HG03565 (cell line): ENCODE measurements at regions not wholly inside any gene's neighbourhood (a gene's known extent, or its start where the extent isn't known, plus 50 kb on each side); places are given as distances from the start of the nearest gene placed in this dataset.

ENCODE experiments used
- ATAC-seq: cut with Tn5 transposase; IDR thresholded peaks from one replicate; pipeline ENCODE4 v1.9.1; 2021; ENCODE audit warnings: mild to moderate bottlenecking, moderate library complexity; ENCODE audit not compliant: unreplicated experiment

GRCh38 chr4:119933606-119934005 is 133.0 kb downstream of the MAD2L1 start:
- ATAC-seq = no peak

DNA sequence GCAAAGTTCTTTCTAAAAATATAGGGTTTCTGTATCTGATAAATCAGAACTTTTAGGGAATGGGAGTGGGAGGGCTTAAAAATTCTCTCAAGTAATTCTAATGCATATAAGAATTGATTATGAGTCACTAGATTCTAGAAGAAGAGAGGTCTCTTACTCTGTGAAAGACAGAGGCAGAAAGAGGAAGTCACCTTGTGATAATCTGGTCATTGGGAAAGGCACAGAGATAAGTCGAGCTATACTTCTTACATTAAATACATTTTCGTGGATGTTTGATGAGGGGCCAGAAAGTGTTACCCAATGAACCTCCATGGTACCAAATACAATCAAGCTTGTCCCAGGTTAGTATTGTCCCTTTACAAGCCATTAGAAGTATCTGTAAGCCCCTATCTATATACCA is 134.4 kb downstream of the MAD2L1 start:
- no peak for ATAC-seq

GRCh38 chr4:119930546-119930945 is 136.1 kb downstream of the MAD2L1 start:
- ATAC-seq = no peak

DNA sequence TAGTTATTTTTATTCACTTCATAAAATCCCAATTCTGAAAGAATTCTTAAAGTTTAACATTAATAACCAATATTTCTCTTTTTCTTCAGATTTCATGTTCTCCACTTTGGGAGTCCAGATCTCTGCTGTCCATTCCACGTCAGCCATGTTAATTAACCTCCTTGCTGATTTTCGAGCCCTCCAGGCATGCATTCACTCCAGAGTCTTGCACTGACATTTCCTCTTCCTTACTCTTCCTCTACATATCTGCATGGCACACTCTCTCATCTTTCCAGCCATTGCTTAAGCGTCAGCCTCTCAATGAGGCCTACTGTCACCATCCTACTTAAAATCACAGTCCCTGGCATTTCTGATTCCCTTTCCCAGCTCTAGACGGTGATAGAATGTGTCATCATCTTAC is 144.8 kb downstream of the MAD2L1 start:
- no peak for ATAC-seq

DNA sequence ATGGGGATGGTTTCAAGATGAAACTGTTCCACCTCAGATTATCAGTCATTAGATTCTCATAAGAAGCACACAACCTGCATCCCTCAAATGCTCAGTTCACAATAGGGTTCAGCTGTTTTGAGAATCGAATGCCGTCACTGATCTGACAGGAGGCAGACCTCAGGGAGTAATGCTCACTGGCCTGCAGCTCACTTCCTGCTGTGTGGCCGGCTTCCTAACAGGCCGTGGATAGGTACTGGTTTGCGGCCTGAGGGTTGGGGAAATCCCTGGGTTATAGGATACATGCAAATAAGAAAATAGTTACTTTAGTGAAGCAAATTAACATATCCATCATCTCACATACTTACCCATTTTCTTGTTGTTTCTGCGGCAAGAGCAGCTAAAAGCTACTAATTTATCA is 160.4 kb downstream of the MAD2L1 start:
- no peak for ATAC-seq

DNA sequence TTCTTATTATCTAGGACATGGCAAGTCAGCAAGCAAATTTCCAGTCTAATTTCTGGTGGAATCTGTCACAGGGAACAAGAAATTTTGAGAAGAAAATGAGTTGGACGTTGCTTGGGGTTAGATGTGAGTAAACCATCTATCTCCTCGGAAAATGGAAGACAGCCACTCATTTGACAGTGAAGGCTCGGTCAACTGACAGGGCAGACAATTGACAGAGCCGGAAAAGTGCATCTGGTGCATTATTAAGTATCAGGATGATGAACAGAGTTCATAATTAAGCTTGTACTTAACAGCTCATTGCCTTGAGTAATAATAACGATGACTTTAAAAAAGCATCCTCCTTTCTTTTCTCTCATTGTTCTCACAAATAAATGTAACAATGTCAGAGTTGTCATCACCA is 168.4 kb downstream of the MAD2L1 start:
- no peak for ATAC-seq

GRCh38 chr4:119897260-119897659 is 169.4 kb downstream of the MAD2L1 start:
- ATAC-seq = no peak

- no peak for ATAC-seq
Observed at GRCh38 chr4:119894650-119895208, 171.9 kb downstream of the MAD2L1 start.

DNA sequence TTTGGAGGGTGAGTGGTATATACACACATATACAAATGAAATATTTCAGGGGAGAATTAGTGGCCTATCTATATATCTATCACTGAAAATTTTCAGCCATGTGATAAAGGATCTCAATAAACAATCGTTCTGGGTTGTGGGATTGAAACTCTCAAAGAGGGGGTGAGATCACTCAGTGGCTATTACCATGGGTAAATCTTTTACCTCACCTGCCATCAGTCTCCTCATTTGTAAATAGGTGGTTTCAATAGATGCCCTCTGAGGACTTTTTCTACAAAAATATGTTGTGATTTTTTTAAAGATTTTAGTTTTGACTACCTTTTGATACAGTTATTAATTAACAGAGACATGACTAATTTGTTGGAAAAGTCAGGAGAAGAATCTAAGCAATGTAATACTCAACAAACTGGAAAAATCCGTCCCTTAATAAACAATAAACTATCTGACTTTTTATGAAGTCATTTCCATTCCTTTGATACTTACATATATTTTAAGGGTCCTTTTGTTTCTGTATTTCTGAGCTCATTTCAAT is 192.8 kb downstream of the MAD2L1 start:
- no peak for ATAC-seq

DNA sequence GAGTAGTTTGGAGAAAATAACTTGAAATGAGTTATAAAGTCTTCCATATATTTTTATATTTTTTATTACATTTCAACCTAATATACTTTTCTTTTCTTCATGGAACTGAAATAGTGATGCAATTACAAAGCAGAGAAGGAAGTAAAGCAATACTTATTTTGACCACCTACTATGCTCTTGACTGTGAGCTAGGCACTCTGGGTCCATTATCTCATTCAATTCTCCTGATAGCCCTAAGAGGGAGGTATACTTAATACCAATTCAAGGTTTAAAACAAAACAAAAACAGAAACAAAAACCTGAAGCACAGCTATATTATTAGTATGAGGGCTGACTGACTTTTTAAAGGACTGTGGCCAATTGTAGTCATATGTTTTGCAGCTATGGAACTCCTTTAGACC is 193.5 kb downstream of the MAD2L1 start:
- ATAC-seq = no peak

GRCh38 chr4:119872371-119873016 is 194.2 kb downstream of the MAD2L1 start:
- ATAC-seq = no peak

GRCh38 chr4:119870856-119871255 is 195.8 kb downstream of the MAD2L1 start:
- no peak for ATAC-seq

GRCh38 chr4:119865789-119866188 is 200.9 kb downstream of the MAD2L1 start:
- no peak for ATAC-seq

DNA sequence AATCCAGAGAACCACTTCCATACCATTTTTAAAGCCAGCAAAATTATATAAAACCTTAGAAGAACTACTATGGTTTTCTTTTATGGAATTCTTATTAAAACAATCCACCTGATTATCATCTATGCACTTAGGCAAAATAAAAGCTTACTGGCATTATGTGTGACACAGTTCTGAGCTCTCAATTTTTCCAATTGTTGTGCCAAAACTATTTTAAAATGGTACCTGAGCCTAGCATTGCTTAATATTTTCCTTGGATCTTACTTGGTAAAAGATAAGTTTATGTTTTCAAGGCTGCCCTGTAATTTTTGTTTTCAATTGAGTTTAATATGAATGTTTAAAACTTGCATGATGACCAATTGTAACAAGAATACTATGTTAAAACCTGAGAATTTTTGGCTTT is 201.3 kb downstream of the MAD2L1 start:
- no peak for ATAC-seq

DNA sequence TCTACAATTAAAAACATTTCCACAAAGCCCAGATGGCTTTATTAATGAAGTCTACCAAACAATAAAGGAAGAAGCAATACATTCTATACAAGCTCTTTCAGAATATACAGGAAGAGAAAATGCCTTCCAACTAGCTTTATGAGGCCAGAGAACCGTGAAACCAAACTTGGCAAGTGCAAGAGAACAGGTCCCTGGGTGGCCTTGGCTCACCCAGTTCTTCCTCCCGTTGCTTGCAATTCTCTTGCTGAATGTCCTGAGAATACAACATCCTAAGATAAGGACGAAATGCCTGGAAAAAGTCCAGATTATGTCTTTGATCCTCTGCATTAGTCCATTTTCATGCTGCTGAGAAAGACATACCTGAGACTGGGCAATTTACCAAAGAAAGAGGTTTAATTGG is 204.9 kb downstream of the MAD2L1 start:
- ATAC-seq = no peak

DNA sequence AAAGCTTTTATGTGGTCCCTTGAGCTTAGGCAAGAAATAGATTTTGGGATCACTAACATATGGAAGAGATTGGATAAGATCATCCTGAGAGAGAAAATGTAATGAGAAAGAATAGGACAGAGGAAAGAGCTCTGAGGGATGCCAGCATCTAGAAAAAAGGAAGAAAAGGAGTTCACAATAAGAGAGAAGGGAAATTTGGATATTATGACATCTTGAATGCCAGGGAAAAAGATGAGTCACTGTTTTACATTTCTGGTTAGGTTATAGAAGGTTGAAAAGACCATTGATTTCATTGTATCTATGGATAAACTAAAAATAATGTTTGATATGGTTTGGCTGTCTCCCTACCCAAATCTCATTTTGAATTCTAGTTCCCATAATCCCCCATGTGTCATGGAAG is 208.5 kb downstream of the MAD2L1 start:
- ATAC-seq = no peak

DNA sequence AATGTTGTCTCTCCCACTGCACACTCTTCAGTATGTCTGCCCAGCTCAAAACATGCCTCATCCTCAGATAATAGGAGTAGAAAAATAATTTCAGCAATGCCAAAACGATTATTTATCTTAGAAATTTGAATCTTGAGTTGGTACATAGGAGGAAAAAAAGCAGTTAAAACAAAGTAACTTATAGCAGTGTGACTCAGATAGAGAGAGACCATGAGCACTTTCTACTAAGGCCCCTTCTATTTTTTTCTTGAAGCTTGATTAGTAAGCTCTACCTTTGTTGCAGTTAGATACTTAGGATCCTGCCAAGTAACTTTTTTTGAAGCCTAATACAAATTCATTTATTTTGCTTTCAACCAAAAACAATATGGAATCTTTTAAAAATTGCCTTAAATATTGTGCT is 212.3 kb downstream of the MAD2L1 start:
- ATAC-seq = no peak

GRCh38 chr4:119851649-119852048 is 215.0 kb downstream of the MAD2L1 start:
- ATAC-seq = no peak

- no peak for ATAC-seq
Observed at GRCh38 chr4:119841361-119841760, 212.8 kb upstream of the PDE5A start.

- no peak for ATAC-seq
Observed at GRCh38 chr4:119835613-119835910, 207.0 kb upstream of the PDE5A start.

DNA sequence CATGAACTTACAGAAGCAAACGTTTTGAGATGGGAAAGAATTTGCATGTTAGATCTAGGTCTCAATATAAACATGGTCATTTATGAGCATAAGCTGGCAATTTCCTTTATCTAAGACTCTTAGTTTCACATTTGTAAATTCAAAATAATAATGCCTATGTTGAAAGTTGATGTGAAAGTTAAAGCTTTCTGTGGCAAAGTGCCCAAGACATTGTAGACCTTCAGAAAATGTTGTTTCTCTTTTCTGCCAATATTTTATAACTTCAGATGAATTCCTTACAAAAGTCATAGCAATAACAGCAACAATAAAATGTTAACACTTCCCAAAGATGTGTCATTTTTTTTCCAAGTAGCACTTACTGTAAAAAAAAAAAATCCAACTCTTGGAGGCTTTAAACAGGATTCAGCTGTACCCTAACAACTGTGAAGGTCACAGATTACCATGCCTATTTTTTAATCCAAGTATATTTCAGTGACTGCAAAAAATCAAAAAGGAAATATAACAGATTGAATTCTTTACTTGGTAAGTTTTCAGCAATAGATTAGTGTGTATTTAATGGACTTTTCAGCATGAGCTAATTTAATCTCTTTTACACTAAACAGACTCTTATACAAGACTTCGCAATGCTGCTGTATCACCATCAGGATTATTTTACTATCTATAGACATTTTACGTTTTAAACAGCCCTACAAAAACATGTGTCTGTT is 206.5 kb upstream of the PDE5A start:
- ATAC-seq = no peak

GRCh38 chr4:119833611-119834010 is 205.0 kb upstream of the PDE5A start:
- ATAC-seq = no peak
